Type B pancreatic cell (in vitro differentiated cells): ENCODE measurements at regions not wholly inside any gene's neighbourhood (a gene's known extent, or its start where the extent isn't known, plus 50 kb on each side); places are given as distances from the start of the nearest gene placed in this dataset.

Experiments
- DNase-seq: peaks from one replicate; pipeline ENCODE4 v3.0.0; 2021; ENCODE audit warnings: mixed read lengths; ENCODE audit not compliant: unreplicated experiment; ENCODE audit errors: extremely low spot score
- H3K27ac Mint-ChIP-seq: 2 replicates; pipeline ENCODE4 v1.8.0; 2021; ENCODE audit warnings: mild to moderate bottlenecking, mixed read lengths
- H3K27me3 Mint-ChIP-seq: 2 replicates; pipeline ENCODE4 v1.8.0; 2021; ENCODE audit warnings: mixed read lengths
- H3K36me3 Mint-ChIP-seq: 2 replicates; pipeline ENCODE4 v1.8.0; 2021; ENCODE audit warnings: mixed read lengths
- H3K4me1 Mint-ChIP-seq: one replicate; pipeline ENCODE4 v1.8.0; 2021; ENCODE audit warnings: mixed read lengths; ENCODE audit not compliant: unreplicated experiment
- H3K4me3 Mint-ChIP-seq: 2 replicates; pipeline ENCODE4 v1.8.0; 2021; ENCODE audit warnings: mild to moderate bottlenecking, mixed read lengths
- H3K9me3 Mint-ChIP-seq: 2 replicates; pipeline ENCODE4 v1.8.0; 2021; ENCODE audit warnings: mixed read lengths
- TF ChIP-seq, protein P1 (sequence below): fragments of 200-600 bp; sonication (generic); conservative IDR thresholded peaks from 2 replicates; pipeline ENCODE4 v1.5.0; 2021; ENCODE audit warnings: antibody characterized with exemption, mild to moderate bottlenecking

DNA sequence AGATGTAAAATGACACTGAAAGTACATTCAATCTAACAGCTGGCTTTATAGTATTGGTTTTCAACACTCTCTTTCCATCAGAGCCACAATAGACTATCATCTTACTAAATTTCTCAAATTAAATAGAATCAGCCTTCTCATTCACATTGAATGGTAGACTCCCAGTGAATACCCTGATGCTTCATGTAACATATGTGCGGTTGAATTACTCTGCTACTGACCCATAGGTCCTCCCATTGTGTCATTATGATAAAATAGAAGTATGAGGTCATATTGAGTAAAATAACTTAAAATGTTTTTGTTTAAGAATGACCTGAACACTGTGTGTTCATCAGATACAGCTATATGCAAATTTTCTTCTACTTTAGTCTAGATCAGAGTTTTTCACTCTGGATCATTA is 75.9 kb upstream of the ADAMTSL1 start:
- no peak overlapping the region for H3K27ac Mint-ChIP-seq

DNA sequence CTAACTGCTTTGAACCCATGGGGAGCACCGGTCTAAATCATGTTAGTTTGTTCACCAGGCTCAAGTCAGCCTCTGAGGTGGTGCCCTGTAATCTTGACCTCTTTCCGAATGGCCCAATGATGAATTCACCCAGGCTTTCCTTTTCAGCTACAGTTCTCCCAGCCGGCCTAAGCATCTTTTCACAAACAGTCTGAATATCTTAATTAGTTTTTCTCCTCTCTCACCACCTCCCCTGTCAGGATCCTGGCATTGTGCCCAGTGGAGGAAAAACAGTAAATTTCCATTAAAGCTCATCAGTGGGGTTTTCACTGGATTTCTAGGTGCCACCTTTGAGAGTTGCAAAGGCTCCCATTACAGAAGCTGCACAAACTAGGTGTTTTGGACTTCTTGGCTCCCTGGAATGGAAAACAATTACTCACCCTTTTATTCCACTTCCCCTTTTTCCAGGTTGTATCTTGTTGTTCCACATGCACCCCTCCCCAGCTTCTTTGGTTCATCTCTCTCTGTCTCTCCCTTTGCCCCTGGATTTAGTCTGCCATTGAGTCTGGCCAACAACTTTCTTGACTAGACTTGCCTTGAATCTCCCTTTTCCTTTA is 69.4 kb upstream of the ADAMTSL1 start:
- Mint-ChIP-seq H3K4me3 (no peak overlapping the region), H3K36me3 (no peaks in the 10 kb centered on the region), H3K9me3 (no peaks in the 10 kb centered on the region), H3K27ac (no peak overlapping the region), H3K27me3 (no peaks in the 10 kb centered on the region), H3K4me1 (peaks cover 8% of the 10 kb centered on the region)
- DNase-seq, result no peak
- TF ChIP-seq, protein P1, sequence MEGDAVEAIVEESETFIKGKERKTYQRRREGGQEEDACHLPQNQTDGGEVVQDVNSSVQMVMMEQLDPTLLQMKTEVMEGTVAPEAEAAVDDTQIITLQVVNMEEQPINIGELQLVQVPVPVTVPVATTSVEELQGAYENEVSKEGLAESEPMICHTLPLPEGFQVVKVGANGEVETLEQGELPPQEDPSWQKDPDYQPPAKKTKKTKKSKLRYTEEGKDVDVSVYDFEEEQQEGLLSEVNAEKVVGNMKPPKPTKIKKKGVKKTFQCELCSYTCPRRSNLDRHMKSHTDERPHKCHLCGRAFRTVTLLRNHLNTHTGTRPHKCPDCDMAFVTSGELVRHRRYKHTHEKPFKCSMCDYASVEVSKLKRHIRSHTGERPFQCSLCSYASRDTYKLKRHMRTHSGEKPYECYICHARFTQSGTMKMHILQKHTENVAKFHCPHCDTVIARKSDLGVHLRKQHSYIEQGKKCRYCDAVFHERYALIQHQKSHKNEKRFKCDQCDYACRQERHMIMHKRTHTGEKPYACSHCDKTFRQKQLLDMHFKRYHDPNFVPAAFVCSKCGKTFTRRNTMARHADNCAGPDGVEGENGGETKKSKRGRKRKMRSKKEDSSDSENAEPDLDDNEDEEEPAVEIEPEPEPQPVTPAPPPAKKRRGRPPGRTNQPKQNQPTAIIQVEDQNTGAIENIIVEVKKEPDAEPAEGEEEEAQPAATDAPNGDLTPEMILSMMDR, result no peak

More for the DNA sequence above, 75.9 kb upstream of the ADAMTSL1 start:
- Mint-ChIP-seq H3K4me3 (no peak overlapping the region), H3K9me3 (no peaks in the 10 kb centered on the region), H3K27me3 (no peaks in the 10 kb centered on the region), H3K4me1 (peaks cover 8% of the 10 kb centered on the region), H3K36me3 (no peaks in the 10 kb centered on the region)
- DNase-seq, result no peak
- TF ChIP-seq, protein P1, result no peak

DNA sequence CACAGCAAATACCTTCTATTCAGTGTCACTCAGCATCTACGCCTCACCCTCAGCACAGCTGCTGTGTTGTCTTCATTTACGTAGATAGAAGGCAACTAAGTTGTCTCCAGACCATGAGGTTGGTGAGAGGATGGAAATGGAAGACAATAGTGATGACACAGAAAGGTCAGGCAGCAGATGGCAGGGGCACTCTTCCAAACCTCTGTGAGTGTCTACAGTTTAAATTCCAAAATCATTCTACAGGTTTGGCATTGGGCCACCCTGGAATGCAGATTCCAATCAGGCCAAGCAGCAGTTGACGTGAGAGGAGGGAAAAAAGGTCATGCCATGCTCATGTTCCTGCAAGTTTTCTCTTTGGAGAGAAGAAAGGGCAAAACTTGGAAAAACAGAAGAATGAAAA is 68.7 kb upstream of the ADAMTSL1 start:
- H3K27ac Mint-ChIP-seq, result no peak overlapping the region
- TF ChIP-seq, protein P1, result no peak
- no peak overlapping the region for H3K4me3 Mint-ChIP-seq
- DNase-seq, result no peak
- no peaks in the 10 kb centered on the region for H3K27me3 Mint-ChIP-seq
- peaks cover 8% of the 10 kb centered on the region for H3K4me1 Mint-ChIP-seq
- H3K36me3 Mint-ChIP-seq, result no peaks in the 10 kb centered on the region
- H3K9me3 Mint-ChIP-seq, result no peaks in the 10 kb centered on the region

DNA sequence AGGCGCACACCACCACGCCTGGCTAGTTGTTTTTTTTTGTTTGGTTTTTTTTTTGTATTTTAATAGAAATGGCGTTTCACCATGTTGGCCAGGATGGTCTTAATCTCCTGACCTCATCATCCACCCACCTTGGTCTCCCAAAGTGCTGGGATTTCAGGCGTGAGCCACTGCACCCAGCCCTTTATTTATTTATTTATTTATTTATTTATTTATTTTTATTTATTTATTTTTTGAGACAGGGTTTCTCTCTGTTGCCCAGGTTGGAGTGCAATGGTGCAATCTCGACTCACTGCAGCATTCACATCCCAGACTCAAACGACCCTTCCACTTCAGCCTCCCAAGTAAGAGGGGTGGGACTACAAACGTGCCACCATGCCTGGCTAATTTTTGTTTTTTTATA is 63.0 kb upstream of the ADAMTSL1 start:
- no peaks in the 10 kb centered on the region for H3K4me1 Mint-ChIP-seq
- no peak for DNase-seq
- H3K36me3 Mint-ChIP-seq, result no peaks in the 10 kb centered on the region
- H3K27ac Mint-ChIP-seq, result no peak overlapping the region
- no peak overlapping the region for H3K4me3 Mint-ChIP-seq
- no peaks in the 10 kb centered on the region for H3K9me3 Mint-ChIP-seq
- TF ChIP-seq, protein P1, result no peak
- no peaks in the 10 kb centered on the region for H3K27me3 Mint-ChIP-seq

DNA sequence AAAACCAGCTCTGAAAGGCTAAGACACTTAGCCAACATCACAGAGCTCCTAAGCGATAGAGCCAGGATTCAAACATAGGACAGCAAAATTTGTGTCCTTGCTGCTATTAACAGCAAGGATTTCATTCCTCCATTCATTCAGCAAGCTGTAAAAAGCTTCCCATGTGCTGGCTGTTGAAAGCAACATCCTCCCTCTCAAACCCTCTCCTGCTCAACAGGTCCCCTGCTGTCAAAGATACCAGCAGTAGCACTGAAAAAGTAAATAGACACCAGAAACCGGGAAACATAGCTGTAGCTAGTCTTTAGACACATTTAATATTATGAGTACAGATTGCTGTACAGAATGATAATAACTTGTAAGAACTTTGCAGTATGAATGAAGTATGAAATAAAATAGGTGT is 52.6 kb upstream of the ADAMTSL1 start:
- H3K9me3 Mint-ChIP-seq, result no peaks in the 10 kb centered on the region
- no peaks in the 10 kb centered on the region for H3K36me3 Mint-ChIP-seq
- H3K27me3 Mint-ChIP-seq, result no peaks in the 10 kb centered on the region
- H3K4me1 Mint-ChIP-seq, result peaks cover 5% of the 10 kb centered on the region
- no peak overlapping the region for H3K4me3 Mint-ChIP-seq
- TF ChIP-seq, protein P1, result no peak
- no peak for DNase-seq
- no peak overlapping the region for H3K27ac Mint-ChIP-seq
